ENCODE measurements at regions not wholly inside any gene's neighbourhood (a gene's known extent, or its start where the extent isn't known, plus 50 kb on each side); places are given as distances from the start of the nearest gene placed in this dataset.

GRCh38 chr4:130542953-130543352 lies 1447.0 kb downstream of the C4orf33 start:
- no peak overlapping the region for H3K4me3 ChIP-seq (ENCODE audit: low read depth, low read length)
- no peak for DNase-seq (ENCODE audit: low read depth)
- no peak for TF ChIP-seq POLR2A (IDR thresholded peaks at IDR 0.05; ENCODE audit: extremely low read depth, insufficient read length)
- no peak for TF ChIP-seq MAX (IDR thresholded peaks at IDR 0.05; ENCODE audit: low read depth, low read length)
- no peak for TF ChIP-seq MYC (IDR thresholded peaks at IDR 0.05; ENCODE audit: low read depth, low read length)
- no peak for TF ChIP-seq CTCF (IDR thresholded peaks at IDR 0.05; ENCODE audit: low read depth, low read length)

DNA sequence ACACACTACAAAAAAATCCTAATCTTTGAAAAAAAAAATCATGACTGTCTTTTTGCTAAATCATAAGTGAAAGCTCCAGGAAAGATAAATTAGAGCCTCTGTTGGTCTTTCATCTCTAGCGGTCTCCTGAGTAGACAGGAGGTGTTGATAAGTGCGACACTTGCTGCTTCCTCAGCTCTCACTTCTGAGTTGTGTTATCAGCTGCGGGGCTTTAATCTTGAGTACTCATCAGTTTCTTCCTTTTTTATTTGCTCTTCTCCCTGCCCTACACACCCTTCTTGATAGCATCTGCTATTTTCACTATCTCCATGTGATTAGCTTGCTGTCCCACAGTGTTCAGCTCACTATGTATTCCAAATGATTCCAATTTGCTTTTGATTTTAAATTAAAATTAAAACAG lies 1449.2 kb downstream of the C4orf33 start:
- no peak overlapping the region for H3K4me3 ChIP-seq (ENCODE audit: low read depth, low read length)
- TF ChIP-seq MAX (IDR thresholded peaks at IDR 0.05; ENCODE audit: low read depth, low read length) (no peak), POLR2A (IDR thresholded peaks at IDR 0.05; ENCODE audit: extremely low read depth, insufficient read length) (no peak), CTCF (IDR thresholded peaks at IDR 0.05; ENCODE audit: low read depth, low read length) (no peak), MYC (IDR thresholded peaks at IDR 0.05; ENCODE audit: low read depth, low read length) (no peak)
- no peak for DNase-seq (ENCODE audit: low read depth)

GRCh38 chr4:130545596-130545995 lies 1449.6 kb downstream of the C4orf33 start:
- no peak overlapping the region for H3K4me3 ChIP-seq (ENCODE audit: low read depth, low read length)
- no peak for DNase-seq (ENCODE audit: low read depth)
- no peak for TF ChIP-seq MAX (IDR thresholded peaks at IDR 0.05; ENCODE audit: low read depth, low read length)
- TF ChIP-seq POLR2A (IDR thresholded peaks at IDR 0.05; ENCODE audit: extremely low read depth, insufficient read length), result no peak
- TF ChIP-seq MYC (IDR thresholded peaks at IDR 0.05; ENCODE audit: low read depth, low read length), result no peak
- no peak for TF ChIP-seq CTCF (IDR thresholded peaks at IDR 0.05; ENCODE audit: low read depth, low read length)

GRCh38 chr4:130559268-130559667 lies 1463.3 kb downstream of the C4orf33 start:
- TF ChIP-seq CTCF (IDR thresholded peaks at IDR 0.05; ENCODE audit: low read depth, low read length) (no peak), POLR2A (IDR thresholded peaks at IDR 0.05; ENCODE audit: extremely low read depth, insufficient read length) (no peak), MYC (IDR thresholded peaks at IDR 0.05; ENCODE audit: low read depth, low read length) (no peak), MAX (IDR thresholded peaks at IDR 0.05; ENCODE audit: low read depth, low read length) (no peak)
- DNase-seq (ENCODE audit: low read depth), result no peak
- H3K4me3 ChIP-seq (ENCODE audit: low read depth, low read length), result no peak overlapping the region

GRCh38 chr4:130563185-130563888 lies 1467.4 kb downstream of the C4orf33 start:
- DNase-seq (ENCODE audit: low read depth), result peak; percentile 2
- TF ChIP-seq CTCF (IDR thresholded peaks at IDR 0.05; ENCODE audit: low read depth, low read length) (no peak), MYC (IDR thresholded peaks at IDR 0.05; ENCODE audit: low read depth, low read length) (no peak), POLR2A (IDR thresholded peaks at IDR 0.05; ENCODE audit: extremely low read depth, insufficient read length) (no peak), MAX (IDR thresholded peaks at IDR 0.05; ENCODE audit: low read depth, low read length) (no peak)
- no peak overlapping the region for H3K4me3 ChIP-seq (ENCODE audit: low read depth, low read length)
